Caki2 (cell line): ENCODE measurements at regions not wholly inside any gene's neighbourhood (a gene's known extent, or its start where the extent isn't known, plus 50 kb on each side); places are given as distances from the start of the nearest gene placed in this dataset.

Source experiments
- DNase-seq: peaks from one replicate; pipeline ENCODE4 v3.0.0-alpha.2; 2015; ENCODE audit warnings: low read depth
- in situ Hi-C: cut with HindIII; loops from 2 replicates; pipeline ENCODE4 v1.10.0; 2016; ENCODE audit warnings: low sequenced_read_pairs, low pct_unique_long_range_greater_than_20kb, mixed read lengths

DNA sequence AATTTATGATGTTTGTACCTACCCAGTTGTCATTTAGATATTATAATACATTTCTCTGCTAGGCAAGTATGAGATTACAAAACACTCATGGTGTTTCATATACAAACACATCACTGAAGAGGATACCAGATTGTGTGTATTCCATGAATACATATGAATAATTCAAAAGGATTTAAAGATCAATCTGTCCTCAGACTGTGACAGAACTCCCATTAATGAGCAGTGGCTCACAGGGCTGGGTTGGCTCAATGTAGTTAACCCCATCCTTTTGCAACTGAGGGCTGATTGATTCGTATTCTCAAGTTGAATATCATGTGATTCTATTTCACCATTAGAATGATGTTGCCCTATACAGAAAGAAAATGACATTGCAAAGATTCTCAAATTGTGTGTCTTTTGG, 79.6 kb upstream of the SPANXN2 start:
- in situ Hi-C loops = no loop called here
- no peak for DNase-seq

DNA sequence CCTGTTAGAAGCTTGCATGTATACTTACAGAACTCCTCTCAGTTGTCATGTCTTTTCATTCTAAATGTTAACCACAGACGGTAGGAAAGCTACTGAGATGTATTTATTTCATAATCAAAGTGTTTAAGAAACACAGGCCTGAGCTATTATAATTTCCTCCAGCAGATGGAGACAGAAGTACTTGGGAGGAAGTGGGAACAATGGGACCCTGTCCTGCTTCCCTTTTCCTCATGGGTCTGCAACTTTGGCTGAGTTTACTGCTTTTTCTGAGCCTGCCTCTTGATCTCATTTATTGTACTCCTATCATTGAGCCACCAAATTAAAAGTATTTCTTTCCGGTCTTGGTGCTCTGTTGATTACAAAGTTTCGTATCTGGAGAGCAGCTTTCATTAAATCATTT, 67.7 kb upstream of the SPANXN2 start:
- in situ Hi-C loops = no loop called here

DNA sequence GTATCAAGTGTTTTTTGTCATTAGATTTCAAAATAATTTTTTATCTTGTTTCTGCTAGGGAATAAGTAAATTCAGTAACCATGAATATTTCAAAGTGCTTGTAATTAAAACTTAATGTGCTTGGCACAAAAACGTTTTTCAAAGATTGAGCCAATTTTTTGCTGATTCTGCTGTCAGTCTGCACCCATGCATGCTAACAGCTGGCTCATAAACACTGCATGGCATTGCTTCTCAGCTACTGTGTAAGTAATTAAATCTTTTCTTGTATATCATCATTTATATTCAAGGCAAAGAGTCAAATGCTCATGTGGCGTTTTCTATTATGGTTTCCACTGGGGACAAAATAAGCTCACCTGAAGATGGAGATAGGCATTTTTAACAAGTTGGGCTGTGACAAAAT, 66.8 kb upstream of the SPANXN2 start:
- in situ Hi-C loops = no loop called here
- no peak for DNase-seq

More for the DNA sequence above, 67.7 kb upstream of the SPANXN2 start:
- peak; percentile 18 for DNase-seq

GRCh38 chrX:143781103-143781502, 60.6 kb upstream of the SPANXN2 start:
- peak; percentile 25 for DNase-seq
- in situ Hi-C loops = no loop called here
